ENCODE measurements at regions not wholly inside any gene's neighbourhood (a gene's known extent, or its start where the extent isn't known, plus 50 kb on each side); places are given as distances from the start of the nearest gene placed in this dataset.
A peak's percentile ranks its signal among the peaks of the same experiment; 100 is the strongest.

GRCh38 chr10:78353636-78354035 is 320.0 kb downstream of the RPS24 start:
- TF ChIP-seq RAD21 (IDR thresholded peaks at IDR 0.05; ENCODE audit: low read length) (peak; percentile 7; the same call in 1 of the 2 replicates), USF2 (IDR thresholded peaks at IDR 0.05; ENCODE audit: borderline replicate concordance, low read depth, low read length) (no peak), TCF12 (IDR thresholded peaks at IDR 0.05) (no peak)
- ChIA-PET POLR2A (no interaction called here), CTCF (interaction anchor here (1.9 kb wide), 1 partner anchor 9 kb away, joined by 6 read pairs; no protein-coding TSS in a partner anchor)
- 85% methylated on average over 3 of the region's 3 CpGs for WGBS (ENCODE audit: low lambda C conversion rate)
- H3K27ac ChIP-seq (ENCODE audit: low read depth in 2 of 2, low read length in 1 of 2), result no peak overlapping the region
- H3K4me3 ChIP-seq (ENCODE audit: low read depth in 2 of 2, low read length in 1 of 2), result no peak overlapping the region
- H3K4me2 ChIP-seq, result no peak overlapping the region
- H3K36me3 ChIP-seq (replicated peaks in 1 of 2; ENCODE audit: control insufficient read depth in 1 of 2, insufficient read depth in 2 of 2, low read length in 1 of 2), result no peaks in the 10 kb centered on the region
- H2AFZ ChIP-seq (ENCODE audit: low read depth), result no peak overlapping the region
- no peak for DNase-seq
- H3F3A ChIP-seq (replicated peaks; ENCODE audit: insufficient read depth), result no peaks in the 10 kb centered on the region
- no peaks in the 10 kb centered on the region; the same call in 1 of the 2 replicates for H3K27me3 ChIP-seq (ENCODE audit: insufficient read depth)
- H3K79me2 ChIP-seq (ENCODE audit: insufficient read depth), result no peaks in the 10 kb centered on the region
- no peaks in the 10 kb centered on the region for H3K9me2 ChIP-seq
- no peaks in the 10 kb centered on the region for H3K9me3 ChIP-seq
- H4K20me1 ChIP-seq (ENCODE audit: insufficient read depth), result no peaks in the 10 kb centered on the region
- H3K4me1 ChIP-seq (ENCODE audit: control insufficient read depth in 1 of 2, insufficient read depth in 2 of 2, low read depth in 1 of 2, low read length in 1 of 2), result peaks cover 0 to 10% of the 10 kb centered on the region in 2 experiments; a peak in 1 of 4 replicates
- no peak overlapping the region for H3K9ac ChIP-seq

GRCh38 chr10:78354101-78354500 is 320.4 kb downstream of the RPS24 start:
- no peaks in the 10 kb centered on the region for H3K9me2 ChIP-seq
- ChIA-PET POLR2A (no interaction called here), CTCF (interaction anchor here (1.9 kb wide), 1 partner anchor 8 kb away, joined by 6 read pairs; no protein-coding TSS in a partner anchor)
- no peak overlapping the region for H2AFZ ChIP-seq (ENCODE audit: low read depth)
- H3K36me3 ChIP-seq (replicated peaks in 1 of 2; ENCODE audit: control insufficient read depth in 1 of 2, insufficient read depth in 2 of 2, low read length in 1 of 2), result no peaks in the 10 kb centered on the region
- WGBS (ENCODE audit: low lambda C conversion rate), result 89% methylated on average over 7 of the region's 7 CpGs
- H3F3A ChIP-seq (replicated peaks; ENCODE audit: insufficient read depth), result no peaks in the 10 kb centered on the region
- TF ChIP-seq TAF1 (IDR thresholded peaks at IDR 0.05; ENCODE audit: borderline replicate concordance, low read depth, low read length) (no peak), EP300 (IDR thresholded peaks at IDR 0.05; ENCODE audit: borderline replicate concordance in 1 of 2, low read depth in 1 of 2, low read length in 1 of 2) (no peak), TCF12 (IDR thresholded peaks at IDR 0.05) (no peak), MAX (IDR thresholded peaks at IDR 0.05; ENCODE audit: low read depth) (no peak), REST (IDR thresholded peaks at IDR 0.05; ENCODE audit: low read depth, low read length) (no peak), JUND (IDR thresholded peaks at IDR 0.05) (no peak), USF2 (IDR thresholded peaks at IDR 0.05; ENCODE audit: borderline replicate concordance, low read depth, low read length) (no peak), FOXJ3 (CRISPR knock-in tag; IDR thresholded peaks at IDR 0.05) (no peak), ZBTB33 (IDR thresholded peaks at IDR 0.05; ENCODE audit: borderline replicate concordance, low read depth) (no peak), EZH2phosphoT487 (IDR thresholded peaks at IDR 0.05; ENCODE audit: borderline replicate concordance, low read depth) (no peak), RFX5 (IDR thresholded peaks at IDR 0.05; ENCODE audit: low read length) (no peak), GABPA (IDR thresholded peaks at IDR 0.05; ENCODE audit: low read depth) (no peak)
- no peak overlapping the region for H3K27ac ChIP-seq (ENCODE audit: low read depth in 2 of 2, low read length in 1 of 2)
- no peak for DNase-seq
- no peaks in the 10 kb centered on the region for H4K20me1 ChIP-seq (ENCODE audit: insufficient read depth)
- H3K4me1 ChIP-seq (ENCODE audit: control insufficient read depth in 1 of 2, insufficient read depth in 2 of 2, low read depth in 1 of 2, low read length in 1 of 2), result peaks cover 0 to 15% of the 10 kb centered on the region in 2 experiments; a peak in 1 of 4 replicates
- no peaks in the 10 kb centered on the region for H3K9me3 ChIP-seq
- no peaks in the 10 kb centered on the region for H3K79me2 ChIP-seq (ENCODE audit: insufficient read depth)
- H3K9ac ChIP-seq, result no peak overlapping the region
- no peak overlapping the region for H3K4me3 ChIP-seq (ENCODE audit: low read depth in 2 of 2, low read length in 1 of 2)
- H3K4me2 ChIP-seq, result no peak overlapping the region
- H3K27me3 ChIP-seq (ENCODE audit: insufficient read depth), result no peaks in the 10 kb centered on the region; the same call in 1 of the 2 replicates
